ENCODE measurements at regions not wholly inside any gene's neighbourhood (a gene's known extent, or its start where the extent isn't known, plus 50 kb on each side); places are given as distances from the start of the nearest gene placed in this dataset.

DNA sequence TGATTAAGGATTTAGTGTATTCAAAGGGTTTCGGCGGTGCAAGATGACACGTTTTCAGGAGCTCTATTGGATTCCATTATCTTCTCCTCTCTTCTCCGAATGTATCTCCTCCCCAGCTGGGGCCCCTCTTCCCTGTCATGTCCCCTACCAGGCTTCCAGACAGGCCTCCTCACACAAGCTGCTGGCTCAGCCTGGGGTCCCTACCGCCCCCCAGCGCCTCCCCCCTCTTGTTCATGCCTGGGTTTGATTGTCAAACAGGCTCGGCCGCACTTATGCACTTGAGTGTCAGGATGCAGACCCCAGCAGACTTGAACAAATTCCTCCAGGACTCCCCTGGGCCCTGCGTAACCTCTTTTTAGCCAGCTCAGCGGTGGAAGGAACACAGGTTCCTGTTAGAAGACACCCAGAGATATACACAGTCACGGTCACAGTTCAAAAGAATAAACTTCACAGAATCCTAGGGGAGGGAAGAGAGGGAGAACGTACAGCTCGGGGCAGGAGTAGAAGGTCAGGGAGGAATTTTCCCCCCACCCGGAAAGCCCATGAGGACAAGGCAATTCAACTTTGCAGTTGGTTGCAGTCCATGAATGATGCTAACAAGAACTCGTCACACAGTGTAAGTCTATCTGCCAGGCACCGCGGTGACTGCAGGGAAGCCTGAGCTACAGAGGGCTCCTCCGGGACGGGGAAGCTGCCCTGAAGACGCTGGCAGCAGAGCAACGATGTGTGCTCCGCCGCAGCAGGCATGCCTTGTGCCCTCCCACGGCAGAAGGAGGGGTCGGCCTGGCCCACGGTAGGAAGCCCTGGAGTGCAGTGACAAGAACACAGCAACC, 560.0 kb downstream of the BNC2 start:
- H3K27me3 ChIP-seq (ENCODE audit: insufficient read depth, low read length) = no peaks in the 10 kb centered on the region
- H3K36me3 ChIP-seq (ENCODE audit: insufficient read depth, low read length) = no peaks in the 10 kb centered on the region
- no peaks in the 10 kb centered on the region for H3K79me2 ChIP-seq (ENCODE audit: control insufficient read depth, insufficient read depth, low read length, unreplicated experiment)
- no peak overlapping the region for H3K4me3 ChIP-seq (ENCODE audit: low read depth, low read length)
- no peaks in the 10 kb centered on the region for H3K4me1 ChIP-seq (ENCODE audit: control insufficient read depth, insufficient read depth, low read length, unreplicated experiment)
- no peak overlapping the region for H2AFZ ChIP-seq (ENCODE audit: low read length, unreplicated experiment)
- no peak overlapping the region for H3K27ac ChIP-seq (ENCODE audit: low read depth, low read length)

GRCh38 chr9:16312116-16312515, 558.4 kb downstream of the BNC2 start:
- Histone ChIP-seq H3K4me1 (ENCODE audit: control insufficient read depth, insufficient read depth, low read length, unreplicated experiment) (no peaks in the 10 kb centered on the region), H2AFZ (ENCODE audit: low read length, unreplicated experiment) (peak overlapping the region; percentile 39), H3K27ac (ENCODE audit: low read depth, low read length) (no peak overlapping the region), H3K79me2 (ENCODE audit: control insufficient read depth, insufficient read depth, low read length, unreplicated experiment) (no peaks in the 10 kb centered on the region), H3K4me3 (ENCODE audit: low read depth, low read length) (no peak overlapping the region), H3K36me3 (ENCODE audit: insufficient read depth, low read length) (no peaks in the 10 kb centered on the region), H3K27me3 (ENCODE audit: insufficient read depth, low read length) (no peaks in the 10 kb centered on the region)

DNA sequence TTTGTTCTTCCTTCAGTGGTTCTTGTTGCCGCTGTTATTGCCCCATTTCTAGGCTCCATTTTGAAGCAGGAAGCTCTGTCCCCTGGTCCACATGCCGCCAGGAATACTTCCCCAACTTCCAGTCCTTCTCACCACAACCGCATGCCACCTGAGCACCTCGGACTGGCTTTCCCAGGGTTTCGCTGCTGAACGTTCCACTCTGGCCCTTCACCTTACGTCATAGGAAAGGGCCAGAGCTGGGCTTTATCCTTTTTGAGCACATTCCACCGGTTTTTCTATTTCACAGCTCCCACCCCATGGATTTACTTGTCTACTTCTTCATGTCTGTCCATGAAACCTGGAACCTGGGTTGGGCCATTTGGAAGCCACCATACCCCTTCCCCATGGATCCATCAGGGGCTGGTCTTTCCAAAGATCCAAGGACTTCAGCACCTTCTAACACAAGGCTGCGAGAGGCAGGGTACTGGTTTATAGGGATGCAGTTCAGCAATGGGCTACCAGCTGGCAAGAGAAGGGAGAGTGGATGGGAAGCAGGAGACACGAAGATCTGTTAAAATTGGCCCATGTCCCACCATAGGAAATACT, 557.4 kb downstream of the BNC2 start:
- no peak overlapping the region for H3K4me3 ChIP-seq (ENCODE audit: low read depth, low read length)
- no peaks in the 10 kb centered on the region for H3K36me3 ChIP-seq (ENCODE audit: insufficient read depth, low read length)
- H3K27ac ChIP-seq (ENCODE audit: low read depth, low read length) = no peak overlapping the region
- H3K27me3 ChIP-seq (ENCODE audit: insufficient read depth, low read length) = no peaks in the 10 kb centered on the region
- H3K4me1 ChIP-seq (ENCODE audit: control insufficient read depth, insufficient read depth, low read length, unreplicated experiment) = no peaks in the 10 kb centered on the region
- no peak overlapping the region for H2AFZ ChIP-seq (ENCODE audit: low read length, unreplicated experiment)
- H3K79me2 ChIP-seq (ENCODE audit: control insufficient read depth, insufficient read depth, low read length, unreplicated experiment) = no peaks in the 10 kb centered on the region

DNA sequence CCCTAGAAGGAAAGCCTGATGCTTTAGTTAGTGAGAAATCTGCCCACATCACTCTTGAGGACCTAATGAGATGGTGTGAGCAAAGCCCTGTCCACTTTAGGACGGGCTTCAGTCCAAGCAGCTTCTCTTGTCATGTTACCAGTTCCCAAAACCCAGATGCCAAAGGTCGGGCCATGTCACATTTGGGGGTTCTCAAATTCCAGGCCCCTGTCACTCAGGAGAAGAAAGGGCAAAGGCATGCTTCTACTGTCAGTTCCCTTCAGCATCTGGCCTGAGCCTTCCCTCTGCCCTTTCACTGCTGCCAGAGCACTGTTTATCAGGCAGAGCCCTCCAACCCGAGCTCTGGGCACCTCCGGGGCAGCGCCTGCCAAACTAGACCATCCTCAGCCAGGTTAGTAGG, 556.0 kb downstream of the BNC2 start:
- no peak overlapping the region for H2AFZ ChIP-seq (ENCODE audit: low read length, unreplicated experiment)
- no peaks in the 10 kb centered on the region for H3K4me1 ChIP-seq (ENCODE audit: control insufficient read depth, insufficient read depth, low read length, unreplicated experiment)
- H3K27me3 ChIP-seq (ENCODE audit: insufficient read depth, low read length) = no peaks in the 10 kb centered on the region
- no peak overlapping the region for H3K27ac ChIP-seq (ENCODE audit: low read depth, low read length)
- H3K79me2 ChIP-seq (ENCODE audit: control insufficient read depth, insufficient read depth, low read length, unreplicated experiment) = no peaks in the 10 kb centered on the region
- H3K36me3 ChIP-seq (ENCODE audit: insufficient read depth, low read length) = no peaks in the 10 kb centered on the region
- H3K4me3 ChIP-seq (ENCODE audit: low read depth, low read length) = no peak overlapping the region

GRCh38 chr9:16315720-16316119, 554.8 kb downstream of the BNC2 start:
- no peak overlapping the region for H3K27ac ChIP-seq (ENCODE audit: low read depth, low read length)
- no peak overlapping the region for H2AFZ ChIP-seq (ENCODE audit: low read length, unreplicated experiment)
- no peak overlapping the region for H3K4me3 ChIP-seq (ENCODE audit: low read depth, low read length)
- H3K36me3 ChIP-seq (ENCODE audit: insufficient read depth, low read length) = no peaks in the 10 kb centered on the region
- no peaks in the 10 kb centered on the region for H3K79me2 ChIP-seq (ENCODE audit: control insufficient read depth, insufficient read depth, low read length, unreplicated experiment)
- H3K27me3 ChIP-seq (ENCODE audit: insufficient read depth, low read length) = no peaks in the 10 kb centered on the region
- H3K4me1 ChIP-seq (ENCODE audit: control insufficient read depth, insufficient read depth, low read length, unreplicated experiment) = peaks cover under 1% of the 10 kb centered on the region

DNA sequence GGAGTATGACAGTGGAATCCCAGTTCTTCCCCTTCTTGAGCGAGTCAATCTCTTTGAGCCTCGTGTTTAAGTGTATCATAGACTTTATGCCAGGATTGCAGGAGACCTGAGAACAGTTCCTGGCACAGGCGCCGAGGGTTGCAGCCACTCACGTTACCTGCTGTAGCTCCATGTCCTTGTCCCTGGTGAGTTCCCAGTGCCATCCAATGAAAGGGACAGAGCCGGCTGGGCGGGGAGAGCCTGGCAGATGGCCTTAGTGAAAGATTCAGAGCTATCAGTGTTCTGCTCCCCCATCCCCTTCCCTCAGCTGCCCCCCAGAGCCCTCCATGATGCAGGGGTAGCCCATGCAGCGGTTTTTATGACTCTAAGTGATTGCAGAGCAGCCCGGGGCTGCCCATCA, 554.0 kb downstream of the BNC2 start:
- no peak overlapping the region for H3K27ac ChIP-seq (ENCODE audit: low read depth, low read length)
- no peak overlapping the region for H3K4me3 ChIP-seq (ENCODE audit: low read depth, low read length)
- H3K79me2 ChIP-seq (ENCODE audit: control insufficient read depth, insufficient read depth, low read length, unreplicated experiment) = no peaks in the 10 kb centered on the region
- peaks cover 8% of the 10 kb centered on the region for H3K4me1 ChIP-seq (ENCODE audit: control insufficient read depth, insufficient read depth, low read length, unreplicated experiment)
- no peaks in the 10 kb centered on the region for H3K27me3 ChIP-seq (ENCODE audit: insufficient read depth, low read length)
- H2AFZ ChIP-seq (ENCODE audit: low read length, unreplicated experiment) = no peak overlapping the region
- H3K36me3 ChIP-seq (ENCODE audit: insufficient read depth, low read length) = no peaks in the 10 kb centered on the region

GRCh38 chr9:16316911-16317817, 553.3 kb downstream of the BNC2 start:
- no peaks in the 10 kb centered on the region for H3K36me3 ChIP-seq (ENCODE audit: insufficient read depth, low read length)
- no peak overlapping the region for H2AFZ ChIP-seq (ENCODE audit: low read length, unreplicated experiment)
- H3K79me2 ChIP-seq (ENCODE audit: control insufficient read depth, insufficient read depth, low read length, unreplicated experiment) = no peaks in the 10 kb centered on the region
- H3K4me1 ChIP-seq (ENCODE audit: control insufficient read depth, insufficient read depth, low read length, unreplicated experiment) = peaks cover 13% of the 10 kb centered on the region
- H3K4me3 ChIP-seq (ENCODE audit: low read depth, low read length) = no peak overlapping the region
- H3K27ac ChIP-seq (ENCODE audit: low read depth, low read length) = no peak overlapping the region
- no peaks in the 10 kb centered on the region for H3K27me3 ChIP-seq (ENCODE audit: insufficient read depth, low read length)

GRCh38 chr9:16318516-16319060, 551.9 kb downstream of the BNC2 start:
- H3K36me3 ChIP-seq (ENCODE audit: insufficient read depth, low read length) = no peaks in the 10 kb centered on the region
- H3K4me1 ChIP-seq (ENCODE audit: control insufficient read depth, insufficient read depth, low read length, unreplicated experiment) = peaks cover 13% of the 10 kb centered on the region
- no peaks in the 10 kb centered on the region for H3K27me3 ChIP-seq (ENCODE audit: insufficient read depth, low read length)
- no peaks in the 10 kb centered on the region for H3K79me2 ChIP-seq (ENCODE audit: control insufficient read depth, insufficient read depth, low read length, unreplicated experiment)
- H3K4me3 ChIP-seq (ENCODE audit: low read depth, low read length) = no peak overlapping the region
- H3K27ac ChIP-seq (ENCODE audit: low read depth, low read length) = no peak overlapping the region
- H2AFZ ChIP-seq (ENCODE audit: low read length, unreplicated experiment) = no peak overlapping the region

DNA sequence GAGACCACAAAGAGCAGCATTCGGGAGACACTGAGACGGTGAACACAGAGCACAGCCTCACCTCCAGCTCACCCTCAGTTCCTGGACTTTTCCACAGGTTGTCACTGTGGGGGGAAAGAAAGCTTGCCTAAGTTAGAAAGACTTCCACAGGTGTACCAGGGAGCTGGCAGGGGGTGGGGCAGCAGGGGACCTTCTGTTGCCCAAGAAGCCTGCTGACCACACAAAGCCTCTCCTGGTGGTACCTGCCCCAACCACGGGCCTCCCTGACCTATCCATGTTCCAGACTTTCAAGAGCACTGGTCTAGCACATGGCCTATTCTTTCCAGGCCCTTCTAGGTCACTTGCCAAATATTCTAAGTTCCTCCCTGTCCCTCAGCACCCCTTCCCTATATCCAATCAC, 550.8 kb downstream of the BNC2 start:
- Histone ChIP-seq H2AFZ (ENCODE audit: low read length, unreplicated experiment) (no peak overlapping the region), H3K27ac (ENCODE audit: low read depth, low read length) (no peak overlapping the region), H3K36me3 (ENCODE audit: insufficient read depth, low read length) (no peaks in the 10 kb centered on the region), H3K27me3 (ENCODE audit: insufficient read depth, low read length) (no peaks in the 10 kb centered on the region), H3K4me1 (ENCODE audit: control insufficient read depth, insufficient read depth, low read length, unreplicated experiment) (peaks cover 13% of the 10 kb centered on the region), H3K4me3 (ENCODE audit: low read depth, low read length) (no peak overlapping the region), H3K79me2 (ENCODE audit: control insufficient read depth, insufficient read depth, low read length, unreplicated experiment) (no peaks in the 10 kb centered on the region)

DNA sequence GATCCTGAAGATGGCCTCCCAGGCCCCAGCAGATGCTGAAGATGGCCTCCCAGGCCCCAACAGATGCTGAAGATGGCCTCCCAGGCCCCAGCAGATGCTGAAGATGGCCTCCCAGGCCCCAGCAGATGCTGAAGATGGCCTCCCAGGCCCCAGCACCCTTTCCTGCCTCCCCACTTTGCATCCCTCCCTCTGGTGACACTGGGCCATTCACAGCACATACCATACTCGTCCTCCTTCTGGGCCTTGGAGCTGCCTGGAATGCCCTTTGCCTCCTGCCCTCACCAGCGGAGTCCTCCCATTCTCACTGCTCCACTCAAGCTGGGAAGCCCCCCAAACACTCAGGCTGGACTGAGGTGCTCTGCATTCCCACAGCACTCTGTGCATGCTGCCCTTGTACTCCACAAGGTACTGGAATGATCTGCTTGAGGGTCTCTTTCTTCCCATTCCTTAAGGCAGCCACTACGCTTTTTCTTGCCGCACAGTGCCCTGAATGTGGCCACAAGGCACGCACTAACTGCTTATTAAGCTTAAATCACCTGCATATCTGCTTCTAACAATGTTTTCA, 550.0 kb downstream of the BNC2 start:
- Histone ChIP-seq H3K4me1 (ENCODE audit: control insufficient read depth, insufficient read depth, low read length, unreplicated experiment) (peaks cover 13% of the 10 kb centered on the region), H3K27ac (ENCODE audit: low read depth, low read length) (no peak overlapping the region), H2AFZ (ENCODE audit: low read length, unreplicated experiment) (no peak overlapping the region), H3K27me3 (ENCODE audit: insufficient read depth, low read length) (no peaks in the 10 kb centered on the region), H3K36me3 (ENCODE audit: insufficient read depth, low read length) (no peaks in the 10 kb centered on the region), H3K79me2 (ENCODE audit: control insufficient read depth, insufficient read depth, low read length, unreplicated experiment) (no peaks in the 10 kb centered on the region), H3K4me3 (ENCODE audit: low read depth, low read length) (no peak overlapping the region)
